Fibroblast of the aortic adventitia (primary cell): ENCODE measurements at regions not wholly inside any gene's neighbourhood (a gene's known extent, or its start where the extent isn't known, plus 50 kb on each side); places are given as distances from the start of the nearest gene placed in this dataset.
A peak's percentile ranks its signal among the peaks of the same experiment; 100 is the strongest.

Source experiments
- DNase-seq: peaks from one replicate; pipeline ENCODE4 v3.0.0-alpha.2; 2010; ENCODE audit warnings: low read depth
- H3K4me3 ChIP-seq: 2 replicates; pipeline ENCODE4 v1.5.1; 2011; ENCODE audit warnings: low read depth, mild to moderate bottlenecking, control low read depth, low read length, moderate library complexity
- TF ChIP-seq, protein P1 (sequence below): IDR thresholded peaks from 2 replicates; pipeline ENCODE4 v1.5.1; 2011; ENCODE audit warnings: mild to moderate bottlenecking, low read length, control low read depth, inconsistent platforms; ENCODE audit not compliant: insufficient read depth

DNA sequence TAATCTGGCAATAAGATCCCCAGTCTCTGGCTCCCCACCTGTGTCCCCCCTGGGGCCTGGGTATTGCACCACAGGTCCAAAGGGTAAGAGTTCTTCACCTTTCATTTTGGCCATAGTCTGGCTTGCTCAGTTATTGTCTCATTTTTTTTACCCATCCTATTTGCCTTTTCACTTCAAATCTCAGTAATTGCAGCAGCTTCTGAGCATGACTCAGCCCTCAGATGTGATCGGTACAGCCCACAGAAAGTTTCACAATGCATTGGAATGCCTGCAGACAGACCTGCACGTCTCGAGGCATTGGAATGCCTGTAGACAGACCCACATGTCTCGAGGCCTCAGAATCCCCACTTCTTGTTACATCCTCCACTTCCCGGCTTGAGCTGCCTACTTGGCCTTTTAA, 173.6 kb downstream of the NUFIP1 start:
- TF ChIP-seq, protein P1, sequence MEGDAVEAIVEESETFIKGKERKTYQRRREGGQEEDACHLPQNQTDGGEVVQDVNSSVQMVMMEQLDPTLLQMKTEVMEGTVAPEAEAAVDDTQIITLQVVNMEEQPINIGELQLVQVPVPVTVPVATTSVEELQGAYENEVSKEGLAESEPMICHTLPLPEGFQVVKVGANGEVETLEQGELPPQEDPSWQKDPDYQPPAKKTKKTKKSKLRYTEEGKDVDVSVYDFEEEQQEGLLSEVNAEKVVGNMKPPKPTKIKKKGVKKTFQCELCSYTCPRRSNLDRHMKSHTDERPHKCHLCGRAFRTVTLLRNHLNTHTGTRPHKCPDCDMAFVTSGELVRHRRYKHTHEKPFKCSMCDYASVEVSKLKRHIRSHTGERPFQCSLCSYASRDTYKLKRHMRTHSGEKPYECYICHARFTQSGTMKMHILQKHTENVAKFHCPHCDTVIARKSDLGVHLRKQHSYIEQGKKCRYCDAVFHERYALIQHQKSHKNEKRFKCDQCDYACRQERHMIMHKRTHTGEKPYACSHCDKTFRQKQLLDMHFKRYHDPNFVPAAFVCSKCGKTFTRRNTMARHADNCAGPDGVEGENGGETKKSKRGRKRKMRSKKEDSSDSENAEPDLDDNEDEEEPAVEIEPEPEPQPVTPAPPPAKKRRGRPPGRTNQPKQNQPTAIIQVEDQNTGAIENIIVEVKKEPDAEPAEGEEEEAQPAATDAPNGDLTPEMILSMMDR, result no peak

DNA sequence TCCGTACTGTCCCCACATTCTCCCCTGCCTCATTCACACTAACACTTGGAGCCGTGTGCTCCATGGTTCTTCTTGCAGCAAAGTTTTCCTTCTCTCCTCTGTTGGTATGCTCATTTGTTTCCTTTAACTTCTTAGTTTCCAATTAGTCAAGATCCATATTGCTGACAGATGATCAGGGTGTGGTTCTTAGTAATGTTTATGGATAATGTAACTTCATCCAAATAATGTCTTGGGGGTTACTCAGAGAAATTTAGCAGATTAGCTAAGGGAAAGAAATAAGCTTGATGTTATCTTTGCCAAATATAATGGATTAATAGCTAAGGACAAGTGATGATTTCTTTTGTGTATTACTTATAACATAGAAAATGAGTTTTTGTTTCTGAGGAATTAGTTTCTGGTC, 174.4 kb downstream of the NUFIP1 start:
- TF ChIP-seq, protein P1, result no peak
- H3K4me3 ChIP-seq, result no peak overlapping the region
- no peak for DNase-seq

More for the DNA sequence above, 173.6 kb downstream of the NUFIP1 start:
- H3K4me3 ChIP-seq, result no peak overlapping the region
- peak; percentile 96 for DNase-seq

DNA sequence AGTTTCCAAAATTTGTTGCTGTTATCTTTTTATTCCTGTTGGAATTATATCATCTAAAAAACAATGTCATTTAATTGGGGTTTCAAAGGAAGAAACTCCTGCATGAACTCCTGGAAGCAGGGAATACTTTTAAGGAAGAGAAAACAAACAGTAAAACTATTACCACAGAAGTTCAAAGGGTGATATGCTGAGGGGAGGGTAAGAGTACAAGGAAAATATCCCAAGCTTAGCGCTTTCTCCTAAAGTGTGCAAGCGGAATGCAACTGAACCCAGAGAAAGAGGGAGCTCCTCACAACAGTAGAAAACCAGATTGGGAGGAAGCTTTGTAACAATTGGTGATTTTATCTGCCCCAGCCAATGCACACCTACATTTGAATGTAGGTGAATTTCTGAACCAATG, 175.1 kb downstream of the NUFIP1 start:
- TF ChIP-seq, protein P1, result no peak
- no peak overlapping the region for H3K4me3 ChIP-seq
- DNase-seq, result no peak

DNA sequence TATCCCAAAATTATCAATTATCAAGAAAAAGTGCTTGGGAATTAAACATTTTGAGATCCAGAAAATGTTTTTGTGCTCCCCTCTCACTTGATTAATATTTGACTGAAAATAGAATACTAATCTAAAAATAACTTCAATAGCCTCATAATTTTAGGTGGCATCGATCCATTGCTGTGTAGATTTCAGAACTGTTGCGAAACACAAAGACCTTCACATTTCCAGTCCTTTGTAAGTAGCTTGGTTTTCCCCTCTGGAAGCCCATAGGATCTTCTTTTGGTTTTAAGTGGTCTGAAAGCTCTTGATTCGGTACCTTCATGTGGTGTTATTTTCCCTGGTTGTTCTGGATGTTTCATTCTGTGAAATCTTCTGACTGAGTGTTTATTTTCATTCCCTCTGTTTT, 176.5 kb downstream of the NUFIP1 start:
- DNase-seq, result peak; percentile 80

DNA sequence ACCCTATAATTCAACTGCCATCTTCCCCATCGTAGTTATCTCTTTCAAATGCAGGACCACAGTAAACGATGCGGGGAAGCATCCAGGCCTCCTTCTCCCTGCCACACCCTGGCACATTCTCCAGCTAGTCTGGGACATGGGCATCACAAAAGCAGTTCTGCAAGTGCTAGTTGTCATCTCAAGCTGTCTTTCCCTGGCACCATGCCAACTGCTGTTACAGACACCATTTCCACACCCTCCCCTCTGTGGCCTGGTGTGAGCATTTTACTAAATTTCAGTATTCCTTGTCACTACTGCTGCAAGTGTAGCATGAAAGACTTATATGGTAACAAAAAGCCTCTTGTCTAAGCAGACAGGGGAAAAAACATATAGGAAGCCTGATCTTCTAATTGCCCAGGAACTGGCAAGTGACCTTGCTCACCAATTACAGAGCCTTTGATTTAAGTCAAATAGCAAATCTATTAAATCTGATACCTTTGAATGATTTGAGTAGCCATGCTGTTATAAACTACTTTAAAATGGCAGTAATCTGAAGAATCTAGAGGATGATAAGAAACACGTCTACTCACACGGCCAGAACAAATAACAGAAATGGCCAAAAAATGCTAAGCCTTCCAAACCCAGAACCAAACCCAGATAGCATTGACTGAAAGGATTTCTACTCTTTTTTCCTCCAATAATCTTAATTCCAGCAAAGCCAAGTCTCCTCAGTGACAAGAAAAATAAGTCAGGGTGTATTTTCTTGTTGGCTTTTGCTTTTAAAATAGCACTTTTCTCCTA, 179.0 kb downstream of the NUFIP1 start:
- TF ChIP-seq, protein P1, result no peak
- no peak overlapping the region for H3K4me3 ChIP-seq
- peak; percentile 89 for DNase-seq

More for the DNA sequence above, 176.5 kb downstream of the NUFIP1 start:
- TF ChIP-seq, protein P1, result no peak
- no peak overlapping the region for H3K4me3 ChIP-seq

DNA sequence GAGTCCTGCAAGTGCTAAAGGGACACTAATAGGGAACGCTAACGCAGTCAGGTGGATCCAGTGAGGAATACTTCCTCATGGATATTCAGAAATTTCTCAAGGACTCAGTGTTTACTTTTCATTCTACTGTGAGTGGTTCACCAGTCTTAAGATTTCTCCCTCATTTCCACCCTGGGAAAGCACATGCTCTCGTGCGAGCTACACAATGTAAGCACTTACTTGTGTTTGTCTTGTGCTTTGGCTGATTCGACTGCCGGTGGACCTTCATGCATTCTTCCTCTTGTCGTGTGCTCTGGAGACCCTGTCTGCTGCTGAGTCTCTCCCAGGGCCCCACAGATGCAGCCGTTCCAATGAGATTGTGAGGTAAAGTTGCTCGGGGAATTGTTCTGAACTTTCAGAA, 180.1 kb downstream of the NUFIP1 start:
- no peak for DNase-seq
- H3K4me3 ChIP-seq, result no peak overlapping the region
- TF ChIP-seq, protein P1, result no peak

DNA sequence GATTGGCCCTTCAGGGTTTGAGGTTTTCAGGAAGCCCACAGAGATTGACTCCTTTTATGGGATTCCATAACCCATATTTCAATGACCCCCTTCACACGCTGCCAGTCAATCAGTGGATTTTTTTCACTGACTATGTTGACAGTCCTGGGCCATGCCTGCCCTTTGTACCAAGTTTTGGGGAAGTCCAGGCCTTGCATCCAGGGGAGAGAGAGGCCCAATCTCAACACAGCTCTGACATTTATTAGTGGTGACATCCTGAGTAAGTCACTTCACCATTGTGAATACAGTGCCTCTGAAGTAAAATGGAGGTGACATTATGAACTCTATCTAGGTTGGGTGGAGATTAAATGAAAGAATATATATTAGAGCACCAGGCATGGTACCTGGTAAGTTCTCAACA, 181.1 kb downstream of the NUFIP1 start:
- no peak for DNase-seq
- TF ChIP-seq, protein P1, result no peak
- no peak overlapping the region for H3K4me3 ChIP-seq
